ENCODE measurements at regions not wholly inside any gene's neighbourhood (a gene's known extent, or its start where the extent isn't known, plus 50 kb on each side); places are given as distances from the start of the nearest gene placed in this dataset.

GRCh38 chr20:29690274-29690673 is 1567.2 kb upstream of the DEFB115 start:
- Histone ChIP-seq H3F3A (replicated peaks; ENCODE audit: low read depth) (no peaks in the 10 kb centered on the region), H3K27ac (ENCODE audit: low read depth) (no peak overlapping the region), H3K27me3 (ENCODE audit: insufficient read depth) (no peaks in the 10 kb centered on the region), H3K36me3 (ENCODE audit: insufficient read depth) (no peaks in the 10 kb centered on the region; the same call in 1 of the 2 replicates), H4K20me1 (replicated peaks; ENCODE audit: insufficient read depth) (no peaks in the 10 kb centered on the region), H2AFZ (no peak overlapping the region), H3K79me2 (replicated peaks; ENCODE audit: insufficient read depth) (no peaks in the 10 kb centered on the region), H3K4me2 (no peak overlapping the region), H3K9me2 (ENCODE audit: insufficient read depth) (no peaks in the 10 kb centered on the region), H3K4me3 (no peak overlapping the region), H3K4me1 (ENCODE audit: insufficient read depth) (no peaks in the 10 kb centered on the region)
- H3K36me3 Mint-ChIP-seq (ENCODE audit: low read depth), result peaks cover 42% of the 10 kb centered on the region
- peaks cover 91% of the 10 kb centered on the region for H3K9me3 Mint-ChIP-seq
- H3K4me3 Mint-ChIP-seq, result no peak overlapping the region
- no peak for DNase-seq (ENCODE audit: low spot score)
- TF ChIP-seq REST (IDR thresholded peaks at IDR 0.05; ENCODE audit: unreplicated experiment) (no peak), EZH2 (IDR thresholded peaks at IDR 0.05; ENCODE audit: low read depth, unreplicated experiment) (no peak), CREB1 (CRISPR knock-in tag; IDR thresholded peaks at IDR 0.05; ENCODE audit: low read depth) (no peak), ZNF114 (CRISPR knock-in tag; IDR thresholded peaks at IDR 0.05) (no peak), JUNB (IDR thresholded peaks at IDR 0.05; ENCODE audit: unreplicated experiment) (no peak), ZNF462 (CRISPR knock-in tag; IDR thresholded peaks at IDR 0.05) (no peak), EZH2phosphoT487 (IDR thresholded peaks at IDR 0.05; ENCODE audit: unreplicated experiment) (no peak), NANOG (IDR thresholded peaks at IDR 0.05; ENCODE audit: borderline replicate concordance) (no peak), STAT1 (IDR thresholded peaks at IDR 0.05; ENCODE audit: unreplicated experiment) (no peak), POLR2AphosphoS5 (IDR thresholded peaks at IDR 0.05; ENCODE audit: low read depth) (no peak), CTCF (conservative IDR thresholded peaks at IDR 0.05; ENCODE audit: low read depth in 2 of 2) (no peak), ZNF331 (CRISPR knock-in tag; IDR thresholded peaks at IDR 0.05; ENCODE audit: low read depth) (no peak), ETS1 (IDR thresholded peaks at IDR 0.05) (no peak)
- H3K27me3 Mint-ChIP-seq (ENCODE audit: insufficient read depth, low read depth, poor library complexity), result peaks cover 1% of the 10 kb centered on the region
- ATAC-seq, result no peak
- H3K27ac Mint-ChIP-seq, result no peak overlapping the region
- no peaks in the 10 kb centered on the region; the same call in 2 of the 3 replicates for H3K4me1 Mint-ChIP-seq

Measured in GM23338 (cell line).